22Rv1 (cell line): ENCODE measurements at regions not wholly inside any gene's neighbourhood (a gene's known extent, or its start where the extent isn't known, plus 50 kb on each side); places are given as distances from the start of the nearest gene placed in this dataset.

Experiments used
- ZFX ChIP-seq: fragments of 450-650 bp; IDR thresholded peaks from 2 replicates; pipeline ENCODE4 v1.6.1; 2017; ENCODE audit warnings: antibody characterized with exemption, borderline replicate concordance
- TF ChIP-seq, protein P1 (sequence below): fragments of 450-650 bp; IDR thresholded peaks from 2 replicates; pipeline ENCODE4 v1.5.1; 2017; ENCODE audit warnings: mild to moderate bottlenecking

- TF ChIP-seq, protein P1, sequence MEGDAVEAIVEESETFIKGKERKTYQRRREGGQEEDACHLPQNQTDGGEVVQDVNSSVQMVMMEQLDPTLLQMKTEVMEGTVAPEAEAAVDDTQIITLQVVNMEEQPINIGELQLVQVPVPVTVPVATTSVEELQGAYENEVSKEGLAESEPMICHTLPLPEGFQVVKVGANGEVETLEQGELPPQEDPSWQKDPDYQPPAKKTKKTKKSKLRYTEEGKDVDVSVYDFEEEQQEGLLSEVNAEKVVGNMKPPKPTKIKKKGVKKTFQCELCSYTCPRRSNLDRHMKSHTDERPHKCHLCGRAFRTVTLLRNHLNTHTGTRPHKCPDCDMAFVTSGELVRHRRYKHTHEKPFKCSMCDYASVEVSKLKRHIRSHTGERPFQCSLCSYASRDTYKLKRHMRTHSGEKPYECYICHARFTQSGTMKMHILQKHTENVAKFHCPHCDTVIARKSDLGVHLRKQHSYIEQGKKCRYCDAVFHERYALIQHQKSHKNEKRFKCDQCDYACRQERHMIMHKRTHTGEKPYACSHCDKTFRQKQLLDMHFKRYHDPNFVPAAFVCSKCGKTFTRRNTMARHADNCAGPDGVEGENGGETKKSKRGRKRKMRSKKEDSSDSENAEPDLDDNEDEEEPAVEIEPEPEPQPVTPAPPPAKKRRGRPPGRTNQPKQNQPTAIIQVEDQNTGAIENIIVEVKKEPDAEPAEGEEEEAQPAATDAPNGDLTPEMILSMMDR: peak; percentile 42
- no peak for TF ChIP-seq ZFX
These were observed 162.7 kb upstream of the PWP1 start for GRCh38 chr12:107522692-107523477.
